H1 (cell line): ENCODE measurements at regions not wholly inside any gene's neighbourhood (a gene's known extent, or its start where the extent isn't known, plus 50 kb on each side); places are given as distances from the start of the nearest gene placed in this dataset.

Source experiments
- CBX8 ChIP-seq: fragments of 300-800, 300-1000 bp; sonication (generic); IDR thresholded peaks from 2 replicates; pipeline ENCODE4 v1.7.1; 2016; ENCODE audit warnings: low read depth, low read length, borderline replicate concordance
- CTCF ChIP-seq, 3 experiments: IDR thresholded peaks; 1 replicate in 2 of 3; 2 replicates in 1 of 3; pipeline versions ENCODE4 v1.5.1 to v1.6.1; 2011; ENCODE audit warnings: low read length in 3 of 3, mild to moderate bottlenecking in 3 of 3, inconsistent platforms in 2 of 3, low read depth in 1 of 3, moderate library complexity in 1 of 3; ENCODE audit not compliant: insufficient read depth in 1 of 3; ENCODE audit errors: control extremely low read depth in 1 of 3
- E2F6 ChIP-seq: IDR thresholded peaks from 2 replicates; pipeline ENCODE4 v1.6.1; 2012; ENCODE audit warnings: inconsistent platforms
- EP300 ChIP-seq, 2 experiments: IDR thresholded peaks; 1 replicate in 1 of 2; 2 replicates in 1 of 2; pipeline ENCODE4 v1.6.1; 2011 to 2012; ENCODE audit warnings: low read depth in 2 of 2, low read length in 2 of 2, mild to moderate bottlenecking in 2 of 2, borderline replicate concordance in 1 of 2, inconsistent platforms in 1 of 2, moderate library complexity in 1 of 2
- FOSL1 ChIP-seq: IDR thresholded peaks from 2 replicates; pipeline ENCODE4 v1.6.1; 2011; ENCODE audit warnings: mild to moderate bottlenecking, low read depth, low read length, moderate library complexity; ENCODE audit not compliant: insufficient read depth
- GABPA ChIP-seq: IDR thresholded peaks from 2 replicates; pipeline ENCODE4 v1.6.1; 2011; ENCODE audit warnings: mild to moderate bottlenecking, low read length, moderate library complexity, borderline replicate concordance; ENCODE audit not compliant: insufficient read depth
- SUZ12 ChIP-seq: fragments of 200-600 bp; sonication (generic); IDR thresholded peaks from 2 replicates; pipeline ENCODE4 v1.6.1; 2012; ENCODE audit warnings: mild to moderate bottlenecking, inconsistent platforms, low read length, moderate library complexity, mixed read lengths
- TAF1 ChIP-seq: IDR thresholded peaks from 2 replicates; pipeline ENCODE4 v1.6.1; 2011; ENCODE audit warnings: mild to moderate bottlenecking, low read depth, low read length
- ZNF274 ChIP-seq: IDR thresholded peaks from 2 replicates; pipeline ENCODE4 v1.7.0; 2012; ENCODE audit warnings: low read length, borderline replicate concordance; ENCODE audit errors: extremely low read depth

GRCh38 chr6:9914951-9915350 is 499.9 kb downstream of the TFAP2A start:
- TF ChIP-seq SUZ12 (no peak), CTCF (IDR thresholded peaks at IDR 0.05; ENCODE audit: control extremely low read depth in 1 of 3, insufficient read depth in 1 of 3, low read depth in 1 of 3, low read length in 3 of 3) (no peak), ZNF274 (no peak), FOSL1 (no peak), TAF1 (no peak), CBX8 (no peak), GABPA (no peak), E2F6 (no peak), EP300 (IDR thresholded peaks at IDR 0.05; ENCODE audit: borderline replicate concordance in 1 of 2, low read depth in 2 of 2, low read length in 2 of 2) (no peak)
